Occipital lobe (tissue), 1 donor: ENCODE measurements at regions not wholly inside any gene's neighbourhood (a gene's known extent, or its start where the extent isn't known, plus 50 kb on each side); places are given as distances from the start of the nearest gene placed in this dataset.
"Not testable (repeated sequence)": the region's sequence is repeated elsewhere in the genome, so short reads cannot be mapped to it uniquely, and the experiment has no call there.

Experiments used
- DNase-seq: peaks from one replicate; lab custom pipeline; 2025; lab: John Stamatoyannopoulos, UW

- no peak for DNase-seq
Observed at GRCh38 chr9:81022177-81022576, 667.2 kb downstream of the TLE1 start.

GRCh38 chr9:81014945-81015344 is 674.4 kb downstream of the TLE1 start:
- DNase-seq: not testable (repeated sequence)

- not testable (repeated sequence) for DNase-seq
Observed at GRCh38 chr9:81013191-81013590, 676.2 kb downstream of the TLE1 start.

GRCh38 chr9:81002906-81003305 is 686.4 kb downstream of the TLE1 start:
- DNase-seq: no peak

- DNase-seq: no peak
Observed at GRCh38 chr9:81002242-81002641, 687.1 kb downstream of the TLE1 start.

GRCh38 chr9:80995759-80996158 is 693.6 kb downstream of the TLE1 start:
- DNase-seq: no peak

GRCh38 chr9:80994892-80995291 is 694.5 kb downstream of the TLE1 start:
- DNase-seq: no peak

- not testable (repeated sequence) for DNase-seq
Observed at GRCh38 chr9:80985595-80985994, 703.8 kb downstream of the TLE1 start.

GRCh38 chr9:80976403-80976802 is 712.9 kb downstream of the TLE1 start:
- DNase-seq: no peak

GRCh38 chr9:80970377-80970776 is 719.0 kb downstream of the TLE1 start:
- not testable (repeated sequence) for DNase-seq

GRCh38 chr9:80968611-80969010 is 720.7 kb downstream of the TLE1 start:
- DNase-seq: no peak

GRCh38 chr9:80964914-80965313 is 724.4 kb downstream of the TLE1 start:
- no peak for DNase-seq

GRCh38 chr9:80964374-80964773 is 725.0 kb downstream of the TLE1 start:
- DNase-seq: no peak

- no peak for DNase-seq
Observed at GRCh38 chr9:80957801-80958200, 731.5 kb downstream of the TLE1 start.

GRCh38 chr9:80954521-80954920 is 734.8 kb downstream of the TLE1 start:
- DNase-seq: no peak

- no peak for DNase-seq
Observed at GRCh38 chr9:80952363-80952922, 736.9 kb downstream of the TLE1 start.

GRCh38 chr9:80951675-80952074 is 737.7 kb downstream of the TLE1 start:
- peak; percentile 37 for DNase-seq

- no peak for DNase-seq
Observed at GRCh38 chr9:80948876-80949275, 740.5 kb downstream of the TLE1 start.

- no peak for DNase-seq
Observed at GRCh38 chr9:80948066-80948465, 741.3 kb downstream of the TLE1 start.

- no peak for DNase-seq
Observed at GRCh38 chr9:80946496-80947170, 742.7 kb downstream of the TLE1 start.

GRCh38 chr9:80945436-80945835 is 743.9 kb downstream of the TLE1 start:
- no peak for DNase-seq

GRCh38 chr9:80937645-80938044 is 751.7 kb downstream of the TLE1 start:
- DNase-seq: no peak

- DNase-seq: no peak
Observed at GRCh38 chr9:80934095-80934494, 755.3 kb downstream of the TLE1 start.
